Trophoblast cell (in vitro differentiated cells and primary cell): ENCODE measurements at regions not wholly inside any gene's neighbourhood (a gene's known extent, or its start where the extent isn't known, plus 50 kb on each side); places are given as distances from the start of the nearest gene placed in this dataset.

Source experiments
- DNase-seq, 2 donors: peaks; one replicate each; pipeline ENCODE4 v3.0.0-alpha.2; 2016
- H2AFZ ChIP-seq: 2 replicates; pipeline ENCODE4 v1.6.1; 2013; ENCODE audit warnings: low read length, moderate library complexity, mild to moderate bottlenecking; ENCODE audit not compliant: insufficient read depth, poor library complexity
- H2AK5ac ChIP-seq: 2 replicates; pipeline ENCODE4 v1.6.1; 2013; ENCODE audit warnings: mild to moderate bottlenecking, low read length
- H2BK120ac ChIP-seq: 2 replicates; pipeline ENCODE4 v1.6.1; 2013; ENCODE audit warnings: low read length, mild to moderate bottlenecking, moderate library complexity; ENCODE audit not compliant: insufficient read depth, poor library complexity
- H2BK12ac ChIP-seq: 2 replicates; pipeline ENCODE4 v1.6.1; 2013; ENCODE audit warnings: mild to moderate bottlenecking, low read length, moderate library complexity
- H2BK5ac ChIP-seq: 2 replicates; pipeline ENCODE4 v1.6.1; 2013; ENCODE audit warnings: low read length, low read depth, moderate library complexity, mild to moderate bottlenecking; ENCODE audit not compliant: poor library complexity
- H3K14ac ChIP-seq: 2 replicates; pipeline ENCODE4 v1.6.1; 2013; ENCODE audit warnings: mild to moderate bottlenecking, low read length
- H3K18ac ChIP-seq: 2 replicates; pipeline ENCODE4 v1.6.1; 2013; ENCODE audit warnings: mild to moderate bottlenecking, low read length
- H3K23ac ChIP-seq: 2 replicates; pipeline ENCODE4 v1.6.1; 2013; ENCODE audit warnings: low read length
- H3K27ac ChIP-seq: 2 replicates; pipeline ENCODE4 v1.5.1; 2013; ENCODE audit warnings: low read depth, mild to moderate bottlenecking, inconsistent platforms, low read length, moderate library complexity
- H3K27me3 ChIP-seq: 2 replicates; pipeline ENCODE4 v1.6.1; 2013; ENCODE audit warnings: inconsistent platforms, mild to moderate bottlenecking, low read length, moderate library complexity; ENCODE audit not compliant: insufficient read depth
- H3K36me3 ChIP-seq, 2 experiments: 1 replicate in 1 of 2; 2 replicates in 1 of 2; pipeline ENCODE4 v1.6.1; 2013; ENCODE audit warnings: low read length in 2 of 2, mild to moderate bottlenecking in 2 of 2, moderate library complexity in 1 of 2; ENCODE audit not compliant: insufficient read depth in 2 of 2, control insufficient read depth in 1 of 2
- H3K4ac ChIP-seq: 2 replicates; pipeline ENCODE4 v1.6.1; 2013; ENCODE audit warnings: low read depth, mild to moderate bottlenecking, low read length, moderate library complexity
- H3K4me1 ChIP-seq, 2 experiments: 1 replicate in 1 of 2; 2 replicates in 1 of 2; pipeline ENCODE4 v1.6.1; 2013; ENCODE audit warnings: low read length in 2 of 2, mild to moderate bottlenecking in 2 of 2, moderate library complexity in 1 of 2; ENCODE audit not compliant: insufficient read depth in 2 of 2, control insufficient read depth in 1 of 2
- H3K4me2 ChIP-seq: 2 replicates; pipeline ENCODE4 v1.6.1; 2013; ENCODE audit warnings: inconsistent platforms, mild to moderate bottlenecking, low read length, moderate library complexity
- H3K4me3 ChIP-seq: 2 replicates; pipeline ENCODE4 v1.5.1; 2013; ENCODE audit warnings: mild to moderate bottlenecking, low read depth, low read length, inconsistent platforms
- H3K79me1 ChIP-seq: one replicate; pipeline ENCODE4 v1.6.1; 2013; ENCODE audit warnings: low read length
- H3K79me2 ChIP-seq: 2 replicates; pipeline ENCODE4 v1.6.1; 2013; ENCODE audit warnings: low read length, mild to moderate bottlenecking; ENCODE audit not compliant: control insufficient read depth, insufficient read depth, poor library complexity
- H3K9ac ChIP-seq: 2 replicates; pipeline ENCODE4 v1.6.1; 2013; ENCODE audit warnings: mild to moderate bottlenecking, low read length
- H3K9me3 ChIP-seq: 2 replicates; pipeline ENCODE4 v1.6.1; 2013; ENCODE audit warnings: low read depth, mild to moderate bottlenecking, control low read depth, inconsistent platforms, low read length; ENCODE audit not compliant: insufficient read depth
- H4K12ac ChIP-seq: 2 replicates; pipeline ENCODE4 v1.6.1; 2013; ENCODE audit warnings: low read depth, mild to moderate bottlenecking, low read length, moderate library complexity
- H4K8ac ChIP-seq: 2 replicates; pipeline ENCODE4 v1.6.1; 2013; ENCODE audit warnings: low read depth, mild to moderate bottlenecking, low read length, moderate library complexity
- H4K91ac ChIP-seq: one replicate; pipeline ENCODE4 v1.6.1; 2013; ENCODE audit warnings: low read depth, mild to moderate bottlenecking, low read length, moderate library complexity
- WGBS: extraction: QIAGEN DNeasy Blood & Tissue Kit; methylation state at CpG from one replicate; pipeline ENCODE4 v1.1.7; 2013; ENCODE audit warnings: missing lambda C conversion rate; ENCODE audit not compliant: insufficient read length, insufficient coverage; ENCODE audit errors: extremely low coverage; 5-methylcytosine and 5-hydroxymethylcytosine counted together

DNA sequence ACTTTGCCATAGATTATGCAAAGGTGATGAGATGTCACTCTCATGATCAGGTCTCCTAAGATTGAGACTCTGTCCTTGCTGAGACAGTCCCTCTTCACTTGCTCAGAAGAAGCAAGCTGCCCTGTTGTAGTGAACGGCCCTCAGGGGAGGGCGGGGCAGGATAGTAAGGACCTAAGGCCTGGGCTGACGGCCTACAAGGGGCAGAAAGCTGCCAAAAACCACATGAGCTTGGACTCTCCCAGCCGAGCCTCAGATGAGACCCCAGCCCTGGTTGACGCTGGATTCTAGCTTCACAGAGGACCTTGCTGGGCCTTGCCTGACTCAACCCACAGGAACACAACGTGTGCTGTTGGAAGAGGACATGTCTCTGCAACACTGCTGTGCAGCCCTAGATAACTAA, 1182.5 kb downstream of the TBC1D22A start:
- Histone ChIP-seq H4K91ac (no peak overlapping the region), H3K79me2 (no peaks in the 10 kb centered on the region), H2BK120ac (no peak overlapping the region), H3K4me2 (no peak overlapping the region), H3K36me3 (no peaks in the 10 kb centered on the region), H3K27ac (no peak overlapping the region), H3K4me3 (no peak overlapping the region), H2BK5ac (no peak overlapping the region), H2AFZ (no peak overlapping the region), H3K9ac (no peak overlapping the region), H3K4me1 (no peaks in the 10 kb centered on the region), H2BK12ac (no peak overlapping the region), H3K23ac (no peak overlapping the region), H3K18ac (no peak overlapping the region), H3K79me1 (no peaks in the 10 kb centered on the region), H2AK5ac (no peak overlapping the region), H3K14ac (no peak overlapping the region), H4K12ac (no peak overlapping the region), H3K4ac (no peak overlapping the region), H3K27me3 (no peaks in the 10 kb centered on the region), H3K9me3 (peaks cover 36% of the 10 kb centered on the region), H4K8ac (no peak overlapping the region)
- no CpG with 5 or more reads among the region's 6 CpGs for WGBS
- no peak for DNase-seq

DNA sequence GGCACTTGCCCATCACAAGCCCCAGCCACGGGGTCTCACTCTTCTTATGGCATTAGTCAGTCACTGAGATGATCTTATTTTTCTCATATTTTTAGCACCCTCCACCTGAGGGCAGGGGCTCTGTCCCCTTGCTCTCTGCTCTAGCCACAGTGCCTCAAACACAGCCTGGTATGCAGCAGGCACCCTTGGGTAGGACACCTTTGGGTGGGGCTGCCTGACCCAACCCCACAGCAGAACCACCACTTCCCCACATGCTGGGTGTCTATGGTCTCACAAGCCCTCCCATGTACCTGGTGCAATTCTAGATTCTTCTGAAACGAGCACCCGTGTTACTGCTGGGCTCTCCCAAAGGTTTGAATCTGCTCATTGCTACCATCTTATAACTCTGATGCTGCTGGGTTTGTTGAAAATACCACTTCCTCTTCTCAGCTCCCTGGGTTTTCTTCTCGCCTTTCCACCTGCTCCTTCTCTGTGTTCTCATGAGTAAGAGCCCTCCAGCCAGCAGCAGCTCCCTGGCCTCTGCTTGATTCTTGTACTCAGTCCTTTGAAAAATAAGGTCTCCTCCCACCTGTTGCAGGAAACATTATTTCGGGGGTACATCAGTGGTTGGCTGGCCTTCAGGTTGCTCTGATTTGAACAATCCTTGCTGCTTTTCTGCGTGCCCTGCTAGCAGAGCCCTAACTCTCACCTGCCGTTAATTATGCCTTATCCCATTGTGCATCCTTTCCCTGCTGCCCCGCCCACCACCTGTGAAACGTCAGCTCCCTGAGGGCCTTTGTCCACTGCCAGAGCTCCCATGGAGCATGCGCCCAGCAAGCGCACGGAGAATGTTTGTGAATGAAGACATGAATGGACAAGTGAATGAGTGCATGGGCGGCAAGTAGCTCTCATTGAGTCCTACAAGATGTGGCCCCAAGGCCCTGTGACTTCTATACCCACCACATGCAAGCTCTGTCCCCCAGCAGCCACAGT, 1181.6 kb downstream of the TBC1D22A start:
- H3K36me3 ChIP-seq, result no peaks in the 10 kb centered on the region
- no peaks in the 10 kb centered on the region for H3K4me1 ChIP-seq
- H3K79me1 ChIP-seq, result no peaks in the 10 kb centered on the region
- no peak overlapping the region for H2AK5ac ChIP-seq
- no peaks in the 10 kb centered on the region for H3K27me3 ChIP-seq
- H3K4ac ChIP-seq, result no peak overlapping the region
- H2AFZ ChIP-seq, result no peak overlapping the region
- no peak overlapping the region for H3K9ac ChIP-seq
- H2BK120ac ChIP-seq, result no peak overlapping the region
- no peak overlapping the region for H2BK5ac ChIP-seq
- no peak for DNase-seq
- no peak overlapping the region for H3K4me2 ChIP-seq
- H4K91ac ChIP-seq, result no peak overlapping the region
- H3K27ac ChIP-seq, result no peak overlapping the region
- peaks cover 36% of the 10 kb centered on the region for H3K9me3 ChIP-seq
- no CpG with 5 or more reads among the region's 13 CpGs for WGBS
- H3K14ac ChIP-seq, result no peak overlapping the region
- no peak overlapping the region for H3K18ac ChIP-seq
- H3K23ac ChIP-seq, result no peak overlapping the region
- no peak overlapping the region for H2BK12ac ChIP-seq
- H4K12ac ChIP-seq, result no peak overlapping the region
- H3K79me2 ChIP-seq, result no peaks in the 10 kb centered on the region
- no peak overlapping the region for H4K8ac ChIP-seq
- no peak overlapping the region for H3K4me3 ChIP-seq

GRCh38 chr22:47940211-47940610, 1177.8 kb downstream of the TBC1D22A start:
- Histone ChIP-seq H4K91ac (no peak overlapping the region), H2BK12ac (no peak overlapping the region), H3K27ac (no peak overlapping the region), H2BK120ac (no peak overlapping the region), H3K4ac (no peak overlapping the region), H3K79me1 (no peaks in the 10 kb centered on the region), H3K9me3 (peaks cover 30% of the 10 kb centered on the region), H2AK5ac (no peak overlapping the region), H2AFZ (no peak overlapping the region), H3K23ac (no peak overlapping the region), H2BK5ac (no peak overlapping the region), H4K12ac (no peak overlapping the region), H3K4me3 (no peak overlapping the region), H3K9ac (no peak overlapping the region), H4K8ac (no peak overlapping the region), H3K36me3 (no peaks in the 10 kb centered on the region), H3K4me2 (no peak overlapping the region), H3K18ac (no peak overlapping the region), H3K14ac (no peak overlapping the region), H3K27me3 (no peaks in the 10 kb centered on the region), H3K4me1 (no peaks in the 10 kb centered on the region), H3K79me2 (no peaks in the 10 kb centered on the region)
- no peak for DNase-seq
- WGBS, result no CpG with 5 or more reads among the region's 6 CpGs

DNA sequence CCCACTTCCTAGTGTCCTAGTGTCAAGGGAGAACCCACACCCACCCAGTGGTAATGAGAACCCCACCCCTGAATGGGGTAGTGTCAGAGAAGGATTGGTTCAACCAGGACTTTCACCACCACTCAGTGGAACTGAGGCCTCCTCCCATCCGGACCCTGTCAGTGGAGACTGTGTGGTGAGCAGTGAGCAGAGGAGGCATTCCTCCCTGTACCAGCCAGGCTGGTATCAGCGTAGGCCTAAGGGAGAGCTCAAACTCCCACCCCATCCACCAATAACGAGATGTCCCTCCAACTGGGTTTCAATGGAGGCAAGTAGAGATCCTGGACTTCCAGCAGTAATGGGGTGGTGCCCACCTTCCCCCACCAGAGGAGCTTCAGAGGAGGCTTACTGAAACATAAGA, 1171.4 kb downstream of the TBC1D22A start:
- H3K23ac ChIP-seq, result no peak overlapping the region
- H2AK5ac ChIP-seq, result no peak overlapping the region
- no peak overlapping the region for H3K14ac ChIP-seq
- peaks cover 27% of the 10 kb centered on the region for H3K9me3 ChIP-seq
- no peak overlapping the region for H4K12ac ChIP-seq
- no peak overlapping the region for H2AFZ ChIP-seq
- H2BK12ac ChIP-seq, result no peak overlapping the region
- no peak overlapping the region for H3K4ac ChIP-seq
- no CpG with 5 or more reads among the region's 3 CpGs for WGBS
- no peaks in the 10 kb centered on the region for H3K36me3 ChIP-seq
- no peak for DNase-seq
- H3K4me2 ChIP-seq, result no peak overlapping the region
- no peaks in the 10 kb centered on the region for H3K4me1 ChIP-seq
- H2BK5ac ChIP-seq, result no peak overlapping the region
- no peak overlapping the region for H3K18ac ChIP-seq
- H3K27me3 ChIP-seq, result no peaks in the 10 kb centered on the region
- H4K91ac ChIP-seq, result no peak overlapping the region
- H3K9ac ChIP-seq, result no peak overlapping the region
- H2BK120ac ChIP-seq, result no peak overlapping the region
- no peak overlapping the region for H4K8ac ChIP-seq
- no peak overlapping the region for H3K27ac ChIP-seq
- H3K79me2 ChIP-seq, result no peaks in the 10 kb centered on the region
- H3K4me3 ChIP-seq, result no peak overlapping the region
- H3K79me1 ChIP-seq, result no peaks in the 10 kb centered on the region
